GM21367 (cell line): ENCODE measurements at regions not wholly inside any gene's neighbourhood (a gene's known extent, or its start where the extent isn't known, plus 50 kb on each side); places are given as distances from the start of the nearest gene placed in this dataset.
"Not testable (repeated sequence)": the region's sequence is repeated elsewhere in the genome, so short reads cannot be mapped to it uniquely, and the experiment has no call there.

Experiments used
- ATAC-seq: cut with Tn5 transposase; IDR thresholded peaks from one replicate; pipeline ENCODE4 v1.9.1; 2021; ENCODE audit not compliant: unreplicated experiment

DNA sequence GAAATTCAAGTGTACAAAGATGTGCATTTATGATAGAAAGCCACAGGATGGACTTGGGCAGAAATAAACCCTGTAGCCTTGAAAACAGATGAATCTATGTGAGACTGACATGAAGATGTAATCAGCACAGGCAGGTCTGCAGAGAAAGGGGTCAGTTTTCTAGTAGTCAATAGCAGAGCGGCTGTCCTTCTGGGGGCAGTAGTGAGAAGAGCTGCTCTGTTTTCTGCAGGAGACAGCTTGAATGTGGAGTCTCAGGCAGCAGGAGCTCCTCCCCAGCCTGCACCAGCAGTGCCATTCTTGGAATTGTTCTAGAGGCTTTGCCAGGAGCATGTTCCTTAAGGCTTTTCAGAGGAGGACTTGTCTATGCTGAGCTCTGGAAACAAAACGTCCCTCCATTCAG, 1524.4 kb downstream of the RPIA start:
- ATAC-seq, result not testable (repeated sequence)

DNA sequence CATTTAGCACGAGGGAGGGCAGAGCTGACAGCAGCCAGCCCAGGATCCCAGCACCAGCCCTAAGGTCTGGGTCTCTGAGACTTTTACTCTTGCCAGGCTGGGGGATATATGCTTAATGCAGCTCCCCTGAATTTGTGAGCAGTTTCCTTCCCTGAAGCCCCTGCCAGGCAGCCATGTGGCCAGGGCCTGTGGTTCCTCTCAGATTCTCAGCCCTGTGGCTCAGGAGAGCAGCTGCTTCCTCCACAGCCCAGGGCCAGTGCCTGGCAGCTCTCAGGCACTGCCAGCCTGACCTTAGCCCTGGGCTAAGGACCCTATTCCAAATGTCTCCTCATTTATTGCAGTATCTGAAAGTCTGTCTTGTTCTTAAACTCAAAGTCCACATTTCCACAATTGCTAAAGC, 1525.3 kb downstream of the RPIA start:
- ATAC-seq, result not testable (repeated sequence)

DNA sequence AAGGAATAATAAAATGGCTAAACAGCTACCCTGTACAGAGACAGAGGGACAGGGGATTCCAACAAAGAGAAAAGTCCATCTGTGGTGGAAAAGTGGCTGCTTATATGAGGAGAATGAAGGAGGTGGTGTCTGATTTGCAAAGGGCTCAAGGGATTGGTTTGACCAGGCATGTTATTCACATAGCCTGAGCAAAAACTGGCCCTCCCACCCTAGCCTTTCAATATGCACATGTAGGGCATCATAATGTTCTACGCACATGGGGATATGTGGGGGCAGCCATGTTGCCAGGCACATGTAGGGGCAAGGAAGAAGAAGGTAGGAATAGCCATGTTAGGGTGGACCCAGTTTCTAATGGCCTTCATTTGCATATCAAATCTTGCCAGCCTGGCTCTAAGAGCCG, 1527.1 kb downstream of the RPIA start:
- not testable (repeated sequence) for ATAC-seq

DNA sequence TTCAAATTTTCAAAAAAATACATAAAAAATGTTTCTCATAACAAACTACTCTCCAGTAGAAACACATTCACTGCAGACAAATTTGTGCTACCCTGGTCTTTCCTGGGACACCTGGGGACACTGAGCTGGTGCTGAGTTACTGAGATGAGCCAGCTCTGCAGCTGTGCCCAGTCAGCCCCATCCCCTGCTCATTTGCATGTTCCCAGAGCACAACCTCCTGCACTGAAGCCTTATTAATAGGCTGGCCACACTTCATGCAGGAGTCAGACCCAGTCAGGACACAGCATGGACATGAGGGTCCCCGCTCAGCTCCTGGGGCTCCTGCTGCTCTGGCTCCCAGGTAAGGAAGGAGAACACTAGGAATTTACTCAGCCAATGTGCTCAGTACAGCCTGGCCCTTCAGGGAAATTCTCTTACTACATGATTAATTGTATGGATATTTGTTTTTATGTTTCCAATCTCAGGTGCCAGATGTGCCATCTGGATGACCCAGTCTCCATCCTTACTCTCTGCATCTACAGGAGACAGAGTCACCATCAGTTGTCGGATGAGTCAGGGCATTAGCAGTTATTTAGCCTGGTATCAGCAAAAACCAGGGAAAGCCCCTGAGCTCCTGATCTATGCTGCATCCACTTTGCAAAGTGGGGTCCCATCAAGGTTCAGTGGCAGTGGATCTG, 1529.3 kb downstream of the RPIA start:
- not testable (repeated sequence) for ATAC-seq

DNA sequence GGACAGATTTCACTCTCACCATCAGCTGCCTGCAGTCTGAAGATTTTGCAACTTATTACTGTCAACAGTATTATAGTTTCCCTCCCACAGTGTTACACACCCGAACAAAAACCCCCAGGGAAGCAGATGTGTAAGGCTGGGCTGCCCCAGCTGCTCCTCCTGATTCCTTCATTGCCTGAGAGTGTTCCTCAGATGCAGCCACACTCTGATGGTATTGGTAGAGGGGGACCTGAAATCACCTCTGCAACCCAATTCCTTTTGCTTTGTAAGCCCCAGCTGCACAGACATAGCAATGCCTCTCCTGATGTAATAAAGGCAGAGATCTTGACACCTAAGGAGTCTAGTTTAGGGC, 1529.8 kb downstream of the RPIA start:
- ATAC-seq, result no peak

DNA sequence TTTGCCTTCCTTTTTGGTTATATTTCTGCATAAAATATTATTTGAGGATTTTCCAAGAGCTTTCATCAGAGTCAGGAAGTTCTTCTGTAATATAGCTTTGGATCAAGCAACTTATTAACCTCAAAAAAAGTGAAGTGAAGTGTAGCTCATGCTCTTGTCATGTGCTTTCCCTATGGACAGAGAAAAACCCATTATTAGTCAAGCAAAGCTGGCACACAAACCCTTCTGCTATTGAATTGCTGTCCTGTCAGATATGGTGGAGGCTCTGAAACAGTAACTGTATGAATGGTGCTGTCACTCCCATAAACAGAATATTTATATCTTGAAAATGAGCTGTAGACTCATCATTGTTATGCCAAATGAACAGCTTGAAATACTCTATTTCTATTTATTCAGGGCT, 1533.3 kb downstream of the RPIA start:
- ATAC-seq, result not testable (repeated sequence)

DNA sequence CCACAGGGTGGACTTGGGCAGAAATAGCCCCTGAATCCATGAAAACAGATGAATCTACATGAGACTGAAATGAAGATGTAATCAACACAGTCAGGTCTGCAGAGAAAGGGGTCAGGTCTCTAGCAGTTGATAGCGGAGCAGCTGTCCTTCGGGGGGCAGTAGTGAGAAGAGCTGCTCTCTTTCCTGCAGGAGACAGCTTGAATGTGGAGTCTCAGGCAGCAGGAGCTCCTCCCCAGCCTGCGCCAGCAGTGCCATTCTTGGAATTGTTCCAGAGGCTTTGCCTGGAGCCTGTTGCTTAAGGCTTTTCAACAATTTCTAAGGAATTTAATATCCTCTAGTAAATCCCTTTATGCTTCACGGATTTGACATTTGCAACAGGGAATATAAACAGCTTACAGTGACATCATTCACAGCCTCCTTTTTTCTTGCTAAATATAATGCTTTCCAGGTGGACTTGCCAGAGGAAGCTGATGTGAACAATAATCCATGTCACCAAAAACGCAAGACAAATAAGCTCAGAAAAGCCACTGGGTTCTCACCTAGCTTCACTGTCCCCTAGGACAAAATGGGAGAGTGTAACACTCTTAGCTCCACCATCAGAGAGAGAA, 1535.1 kb downstream of the RPIA start:
- not testable (repeated sequence) for ATAC-seq

DNA sequence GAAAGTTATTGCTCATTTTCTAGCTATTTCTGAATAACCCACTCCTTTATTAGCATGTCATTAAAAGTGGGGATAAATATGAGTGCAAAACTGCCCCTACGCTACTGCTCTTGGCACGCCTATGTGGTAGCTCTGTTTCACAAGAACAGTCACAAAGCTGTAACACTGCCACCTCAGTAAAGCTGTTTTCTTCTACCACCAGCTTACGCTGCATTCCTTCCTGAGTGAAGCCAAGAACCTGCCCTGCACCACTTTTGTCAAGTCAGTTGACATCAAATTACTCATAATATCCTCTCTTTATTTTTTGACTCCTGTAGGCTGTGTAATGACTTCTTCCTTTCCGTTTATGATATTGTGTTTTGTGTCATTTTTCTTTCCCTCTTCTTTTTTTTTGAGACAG, 1539.7 kb downstream of the RPIA start:
- not testable (repeated sequence) for ATAC-seq

DNA sequence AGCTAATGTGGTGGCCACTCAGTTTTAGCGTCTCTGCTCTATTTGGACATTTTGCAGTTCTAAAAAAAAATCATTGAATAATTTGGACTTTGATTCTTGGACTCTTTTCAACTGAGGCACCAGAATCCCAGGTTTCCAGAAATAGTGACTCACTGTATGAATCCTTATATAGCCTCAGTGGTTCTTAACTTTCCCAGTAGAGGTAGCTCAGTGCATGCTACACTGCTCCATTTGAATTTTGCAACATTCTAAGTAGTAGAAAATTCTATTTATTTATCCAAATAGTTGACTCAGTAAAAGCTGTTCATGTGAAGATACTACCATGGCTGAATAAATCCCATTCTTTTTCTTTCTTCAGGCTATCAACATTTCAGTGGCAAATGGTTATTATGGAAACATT, 1544.0 kb downstream of the RPIA start:
- ATAC-seq, result not testable (repeated sequence)

DNA sequence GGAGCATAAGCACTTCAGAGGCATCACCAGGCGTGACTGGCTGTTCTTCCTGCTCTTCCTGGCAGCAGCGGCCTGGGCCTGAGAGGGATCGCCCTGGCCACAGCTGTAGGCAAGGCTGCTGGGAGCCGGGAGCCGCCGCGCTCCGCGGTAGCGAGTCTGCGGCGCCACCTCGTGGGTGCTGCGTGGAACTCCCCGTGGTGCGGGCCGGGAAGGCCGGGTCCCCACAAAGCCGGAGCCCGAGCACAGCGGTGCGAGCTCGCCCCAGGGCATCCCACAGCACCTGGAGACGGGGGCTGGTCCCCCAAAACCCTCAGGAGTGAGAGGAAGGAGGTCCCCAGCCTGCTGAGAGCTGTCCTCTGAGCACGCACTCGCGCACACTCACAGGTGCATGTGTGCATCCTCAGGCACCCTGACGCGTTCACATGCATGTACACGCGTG, 1546.5 kb downstream of the RPIA start:
- not testable (repeated sequence) for ATAC-seq

DNA sequence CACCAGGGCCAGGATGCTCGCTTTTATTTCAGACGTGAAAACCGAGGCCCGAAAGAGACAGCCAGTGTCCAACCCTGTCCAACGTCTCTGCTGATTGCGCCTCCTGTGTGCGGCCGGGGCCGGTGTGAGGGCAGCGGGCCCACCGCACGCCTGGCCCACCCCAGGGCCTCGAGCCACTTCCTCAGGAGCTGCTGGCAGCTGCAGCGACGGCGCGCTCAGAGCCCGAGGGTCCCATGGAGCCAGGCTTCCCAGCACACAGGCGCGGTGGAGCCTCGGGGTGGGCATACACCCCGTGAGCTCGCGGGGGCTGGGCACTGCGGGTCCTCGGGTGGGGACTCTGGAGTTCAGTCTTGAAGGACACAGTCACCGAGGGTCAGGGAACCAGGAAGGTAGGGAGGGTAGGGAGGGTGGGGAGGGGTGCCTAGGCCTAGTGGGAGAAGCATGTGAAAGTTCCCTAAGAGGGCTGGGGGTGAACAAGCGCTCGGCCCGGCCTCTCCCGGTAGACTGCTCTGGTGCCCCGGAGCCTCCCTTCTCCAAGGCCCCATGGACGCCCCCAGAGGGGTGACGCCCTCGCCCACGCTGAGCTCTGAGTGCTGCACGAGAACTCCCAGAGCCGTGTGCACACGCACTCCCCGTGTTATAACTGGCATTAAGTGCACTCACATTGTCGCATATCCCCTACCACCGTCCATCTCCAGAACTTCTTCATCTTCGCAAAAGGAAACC, 1547.2 kb downstream of the RPIA start:
- ATAC-seq, result not testable (repeated sequence)

DNA sequence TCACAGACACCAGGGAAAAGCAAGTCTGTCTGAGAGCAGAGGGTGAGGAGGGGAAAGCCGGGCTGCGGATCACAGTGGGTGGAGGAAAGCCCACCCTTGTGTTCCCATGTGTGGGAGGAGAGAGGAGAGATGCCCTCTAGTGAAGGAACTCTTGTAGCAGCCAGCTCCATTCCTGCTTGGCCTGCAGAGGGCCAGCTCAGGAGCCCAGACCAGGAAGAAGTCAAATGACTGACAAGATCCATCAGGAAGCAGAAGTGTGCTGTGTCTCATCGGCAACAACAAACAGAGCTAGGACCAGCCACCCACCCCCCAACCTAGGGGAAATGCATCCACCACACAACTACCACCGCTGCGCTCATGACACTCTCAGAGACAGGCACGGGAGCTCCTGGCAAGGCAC, 1548.3 kb downstream of the RPIA start:
- not testable (repeated sequence) for ATAC-seq

DNA sequence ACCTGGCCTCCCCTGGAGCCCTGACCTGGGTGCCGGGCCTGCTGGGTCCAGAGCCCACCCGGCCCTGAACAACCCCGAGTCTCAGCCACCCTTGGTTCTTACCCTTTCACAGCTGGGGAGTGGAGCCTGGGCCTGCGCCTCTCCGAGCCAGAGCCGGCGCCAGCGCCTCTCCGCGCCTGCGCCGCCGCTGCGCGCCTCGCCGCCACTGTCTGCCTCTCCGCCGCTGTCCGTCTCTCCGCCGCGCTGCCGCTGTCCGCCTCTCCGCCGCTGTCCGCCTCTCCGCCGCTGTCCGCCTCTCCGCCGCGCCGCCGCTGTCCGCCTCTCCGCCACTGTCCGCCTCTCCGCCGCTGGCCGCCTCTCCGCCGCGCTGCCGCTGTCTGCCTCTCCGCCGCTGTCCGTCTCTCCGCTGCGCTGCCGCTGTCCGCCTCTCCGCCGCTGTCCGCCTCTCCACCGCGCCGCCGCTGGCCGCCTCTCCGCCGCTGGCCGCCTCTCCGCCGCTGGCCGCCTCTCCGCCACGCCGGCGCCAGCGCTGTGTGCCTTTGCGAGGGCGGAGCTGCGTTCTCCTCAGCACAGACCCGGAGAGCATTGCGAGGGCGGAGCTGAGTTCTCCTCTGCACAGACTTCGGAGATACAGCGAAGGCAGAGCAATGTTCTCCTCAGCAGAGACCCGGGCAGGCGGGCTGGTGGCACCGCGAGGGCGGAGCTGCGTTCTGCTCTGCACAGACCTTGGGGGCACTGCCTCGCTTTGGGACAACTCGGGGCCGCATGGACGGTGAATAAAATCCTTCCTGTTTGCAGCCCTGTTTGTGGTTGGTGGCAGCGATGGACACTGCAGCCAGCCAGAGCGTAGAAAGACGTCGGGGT, 1553.7 kb downstream of the RPIA start:
- not testable (repeated sequence) for ATAC-seq

DNA sequence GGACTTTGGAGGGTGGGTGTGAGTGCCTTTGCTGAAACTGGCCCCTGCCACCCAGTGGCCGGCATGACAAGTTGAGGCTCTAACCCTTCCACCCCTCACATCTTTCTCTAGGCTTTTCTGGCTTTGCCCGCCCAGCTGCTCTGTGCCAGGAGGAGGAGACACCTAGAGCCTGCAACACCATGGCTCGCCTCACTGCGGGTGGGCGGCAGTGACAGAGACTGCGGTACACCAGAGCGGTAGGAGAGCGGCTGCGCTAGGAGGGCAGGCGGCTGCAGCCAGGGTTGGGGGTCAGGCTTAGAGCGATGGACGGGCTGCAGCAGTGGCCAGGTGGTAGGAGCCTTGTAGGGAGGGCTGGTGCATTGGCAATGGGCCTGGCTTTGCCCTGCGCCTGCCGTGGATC, 1556.9 kb downstream of the RPIA start:
- ATAC-seq, result not testable (repeated sequence)

DNA sequence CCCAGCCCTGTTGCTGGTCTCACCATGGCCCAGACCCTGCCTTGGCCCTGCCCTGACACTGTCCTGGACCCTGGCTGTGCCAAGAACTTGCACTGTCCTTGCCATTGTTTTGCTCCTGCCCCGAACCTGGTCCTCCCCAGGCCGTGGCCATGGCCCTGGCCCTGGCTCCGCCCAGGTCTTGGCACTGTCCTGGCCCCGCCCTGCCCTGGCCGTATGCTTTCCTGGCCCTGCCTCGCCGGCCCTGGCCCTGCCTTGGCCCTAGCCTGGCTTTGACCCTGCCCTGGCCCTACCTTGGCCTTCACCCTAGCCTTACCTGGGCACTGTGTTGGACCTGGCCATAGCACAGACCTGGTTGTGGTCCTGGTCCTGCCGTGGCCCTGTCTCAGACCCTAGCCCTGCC, 1558.9 kb downstream of the RPIA start:
- not testable (repeated sequence) for ATAC-seq

DNA sequence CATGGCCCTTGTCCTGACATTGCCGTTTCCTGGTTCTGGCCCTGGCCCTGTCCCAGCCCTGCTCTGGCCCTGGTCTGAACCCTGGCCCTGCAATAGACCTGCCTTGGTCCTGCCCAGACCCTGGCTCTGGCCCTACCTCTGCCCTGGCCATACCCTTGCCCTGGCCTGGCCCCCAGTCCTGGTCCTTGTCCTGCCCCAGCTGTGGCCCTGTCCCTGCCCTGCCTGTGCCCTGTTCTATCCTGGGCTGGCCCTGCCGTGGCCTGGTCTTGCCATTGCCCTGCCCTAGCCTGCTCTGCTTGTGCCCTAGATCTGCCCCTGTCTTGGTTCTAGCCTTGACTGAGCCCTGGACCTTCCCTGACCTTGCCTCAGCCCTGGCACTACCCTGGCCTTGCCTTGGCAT, 1560.1 kb downstream of the RPIA start:
- ATAC-seq, result not testable (repeated sequence)

DNA sequence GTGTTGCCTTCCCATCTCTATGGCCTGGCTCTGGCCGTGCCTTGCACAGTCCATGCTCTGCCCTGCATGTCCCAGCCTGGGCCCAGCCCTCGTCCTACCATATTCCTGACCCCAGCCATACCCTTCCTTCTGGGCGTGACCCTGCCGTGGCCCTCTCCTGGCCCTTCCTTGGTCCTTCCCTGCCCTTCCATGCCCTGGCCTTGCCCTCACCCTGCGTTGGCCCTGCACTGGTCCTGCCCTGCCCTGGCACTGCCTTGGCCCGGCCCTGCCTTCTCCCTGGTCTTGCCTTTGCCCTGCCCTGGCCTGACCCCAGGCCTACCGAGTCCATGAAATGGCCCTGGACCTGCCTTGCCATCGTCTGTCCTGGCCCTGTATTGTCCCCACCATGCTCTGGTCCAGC, 1561.8 kb downstream of the RPIA start:
- ATAC-seq, result not testable (repeated sequence)

DNA sequence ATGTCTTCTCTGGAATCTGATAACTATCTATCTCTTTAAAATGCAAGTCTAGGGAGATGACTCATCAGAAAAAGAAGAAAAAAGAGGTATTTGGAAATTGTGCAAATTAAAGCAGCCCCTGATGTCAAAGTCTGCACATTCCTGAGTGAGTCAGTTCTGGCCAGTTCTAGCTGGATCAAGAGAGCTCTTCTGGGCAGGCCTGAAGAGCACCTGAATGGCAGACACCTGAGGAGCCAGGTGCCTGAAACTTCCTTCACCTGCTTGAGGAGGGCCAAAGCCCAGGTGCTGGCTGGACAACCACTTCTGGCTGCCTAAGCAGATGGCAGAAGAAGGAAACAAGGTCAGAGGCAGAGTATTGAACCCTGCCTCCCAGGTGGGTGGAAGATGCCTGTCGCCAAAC, 1575.4 kb downstream of the RPIA start:
- ATAC-seq, result not testable (repeated sequence)

DNA sequence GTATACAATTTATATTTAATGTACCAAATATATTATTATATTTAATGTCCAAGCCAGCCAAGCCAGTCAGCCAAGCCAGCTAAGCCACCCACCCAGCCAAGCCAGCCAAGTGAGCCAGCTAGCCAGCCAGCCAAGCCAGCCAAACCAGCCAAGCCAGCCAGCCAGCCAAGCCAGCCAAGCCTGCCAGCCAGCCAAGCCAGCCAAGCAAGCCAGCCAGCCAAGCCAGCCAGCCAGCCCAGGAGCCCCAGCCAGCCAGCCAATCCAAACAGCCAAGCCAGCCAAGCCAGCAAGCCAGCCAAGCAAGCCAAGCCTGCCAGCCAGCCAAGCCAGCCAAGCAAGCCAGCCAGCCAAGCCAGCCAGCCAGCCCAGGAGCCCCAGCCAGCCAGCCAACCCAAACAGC, 1596.3 kb downstream of the RPIA start:
- ATAC-seq, result not testable (repeated sequence)

DNA sequence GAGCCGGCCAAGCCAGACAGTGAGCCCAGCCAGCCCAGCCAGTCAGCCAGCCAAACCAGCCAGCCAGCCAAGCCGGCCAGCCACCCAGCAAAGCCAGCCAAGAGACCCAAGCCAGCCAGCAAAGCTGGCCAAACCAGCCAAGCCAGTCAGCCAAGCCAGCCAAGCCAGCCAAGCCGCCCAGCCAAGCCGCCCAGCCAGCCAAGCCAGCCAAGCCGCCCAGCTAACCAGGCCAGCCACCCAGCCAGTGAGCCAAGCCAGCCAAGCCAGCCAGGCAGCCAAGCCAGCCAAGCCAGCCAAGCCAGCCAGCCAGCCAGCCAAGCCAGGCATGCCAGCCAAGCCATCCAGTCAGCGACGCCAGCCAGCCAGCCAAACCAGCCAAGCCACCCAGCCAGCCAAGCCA, 1596.9 kb downstream of the RPIA start:
- ATAC-seq, result not testable (repeated sequence)
